Fibroblast of pulmonary artery (primary cell): ENCODE measurements at regions not wholly inside any gene's neighbourhood (a gene's known extent, or its start where the extent isn't known, plus 50 kb on each side); places are given as distances from the start of the nearest gene placed in this dataset.

Experiments used
- DNase-seq: peaks from one replicate; pipeline ENCODE4 v3.0.0-alpha.2; 2010; ENCODE audit warnings: low read depth
- H3K4me3 ChIP-seq: replicated peaks from 2 replicates; pipeline ENCODE4 v1.5.1; 2011; ENCODE audit warnings: low read depth, mild to moderate bottlenecking, control low read depth, low read length, moderate library complexity
- TF ChIP-seq, protein P1 (sequence below): IDR thresholded peaks from 2 replicates; pipeline ENCODE4 v1.5.1; 2011; ENCODE audit warnings: mild to moderate bottlenecking, control low read depth, low read length, inconsistent platforms; ENCODE audit errors: missing control alignments

DNA sequence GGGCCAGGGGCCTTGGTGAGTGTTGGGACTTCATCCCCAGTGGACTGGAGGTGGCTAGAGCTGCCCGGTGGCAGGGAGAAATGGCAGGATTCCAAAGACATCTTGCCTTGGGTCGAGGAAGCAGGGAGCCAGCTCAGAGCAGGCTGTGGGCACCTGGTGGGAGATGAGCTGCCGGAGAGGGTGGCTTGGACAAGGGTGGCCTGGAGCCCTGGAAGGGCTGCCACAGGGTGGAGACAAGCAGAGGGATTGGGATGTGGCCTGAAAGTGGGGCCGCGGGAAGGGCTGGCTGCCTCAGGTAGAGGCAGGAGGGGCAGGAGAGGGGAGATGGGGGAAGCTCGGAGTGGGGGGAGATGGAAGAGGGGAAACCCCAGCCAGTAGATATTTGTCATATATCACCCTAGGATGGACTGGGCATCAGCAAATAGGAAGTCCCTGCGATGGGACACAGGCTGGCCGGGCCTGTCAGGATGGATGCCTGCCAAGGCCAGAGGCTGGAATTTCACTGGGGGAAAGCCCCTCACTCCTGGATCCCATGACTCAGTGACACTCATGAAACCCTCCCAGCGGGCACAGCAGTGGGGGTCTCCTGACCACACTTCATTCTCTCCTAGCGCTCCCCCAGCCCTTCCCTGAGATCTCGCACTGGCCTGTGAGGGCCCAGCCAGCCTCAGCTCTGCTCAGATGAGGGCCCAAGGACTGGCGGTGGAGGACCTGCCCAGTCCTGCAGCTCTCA is 72.0 kb upstream of the SHISAL1 start:
- DNase-seq = no peak
- TF ChIP-seq, protein P1, sequence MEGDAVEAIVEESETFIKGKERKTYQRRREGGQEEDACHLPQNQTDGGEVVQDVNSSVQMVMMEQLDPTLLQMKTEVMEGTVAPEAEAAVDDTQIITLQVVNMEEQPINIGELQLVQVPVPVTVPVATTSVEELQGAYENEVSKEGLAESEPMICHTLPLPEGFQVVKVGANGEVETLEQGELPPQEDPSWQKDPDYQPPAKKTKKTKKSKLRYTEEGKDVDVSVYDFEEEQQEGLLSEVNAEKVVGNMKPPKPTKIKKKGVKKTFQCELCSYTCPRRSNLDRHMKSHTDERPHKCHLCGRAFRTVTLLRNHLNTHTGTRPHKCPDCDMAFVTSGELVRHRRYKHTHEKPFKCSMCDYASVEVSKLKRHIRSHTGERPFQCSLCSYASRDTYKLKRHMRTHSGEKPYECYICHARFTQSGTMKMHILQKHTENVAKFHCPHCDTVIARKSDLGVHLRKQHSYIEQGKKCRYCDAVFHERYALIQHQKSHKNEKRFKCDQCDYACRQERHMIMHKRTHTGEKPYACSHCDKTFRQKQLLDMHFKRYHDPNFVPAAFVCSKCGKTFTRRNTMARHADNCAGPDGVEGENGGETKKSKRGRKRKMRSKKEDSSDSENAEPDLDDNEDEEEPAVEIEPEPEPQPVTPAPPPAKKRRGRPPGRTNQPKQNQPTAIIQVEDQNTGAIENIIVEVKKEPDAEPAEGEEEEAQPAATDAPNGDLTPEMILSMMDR = no peak
- no peak overlapping the region for H3K4me3 ChIP-seq

DNA sequence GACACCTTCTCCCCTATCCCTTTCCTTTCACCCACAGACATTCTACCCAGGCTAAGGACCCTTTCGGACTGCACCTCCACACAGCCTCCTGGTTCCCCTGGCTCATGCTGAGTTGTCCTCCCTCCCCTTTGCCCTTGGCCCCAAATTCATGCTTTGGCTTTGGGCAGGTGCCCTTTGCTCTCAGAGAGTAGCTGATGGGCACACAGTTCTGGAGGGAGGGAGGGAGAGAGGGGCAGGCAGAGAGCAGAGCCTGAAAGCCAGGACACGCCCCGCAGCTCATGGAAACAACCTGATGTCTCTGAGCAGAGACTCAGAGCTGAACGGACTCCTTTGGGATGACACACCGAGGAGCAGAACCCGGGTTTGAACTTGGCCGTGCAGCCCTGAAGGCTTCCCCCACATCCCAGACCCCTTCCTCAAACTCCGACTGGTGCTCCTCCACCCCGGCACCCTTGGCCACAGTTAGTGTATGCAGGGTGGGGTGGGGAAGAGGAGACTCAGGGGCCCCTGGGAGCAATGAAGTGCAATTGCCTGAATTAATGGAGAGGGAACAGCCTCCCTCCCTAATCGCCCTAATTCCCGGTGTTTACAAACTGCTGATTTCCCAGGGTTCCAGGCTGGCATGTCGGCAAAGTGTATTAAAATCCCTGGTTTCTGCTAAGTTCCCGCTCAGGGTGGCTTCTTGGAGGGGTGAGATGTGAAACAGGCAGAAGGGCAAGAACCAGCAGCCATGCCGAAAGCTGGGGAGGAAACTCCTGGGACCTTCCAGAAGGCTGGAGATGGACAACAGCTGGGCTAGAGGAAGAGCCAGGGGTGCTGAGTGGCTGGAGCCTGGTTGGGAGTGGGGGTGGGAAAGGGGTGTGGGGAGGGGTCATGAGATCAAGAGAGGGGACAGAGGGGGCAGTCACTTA is 71.2 kb upstream of the SHISAL1 start:
- TF ChIP-seq, protein P1 = no peak
- no peak overlapping the region for H3K4me3 ChIP-seq

DNA sequence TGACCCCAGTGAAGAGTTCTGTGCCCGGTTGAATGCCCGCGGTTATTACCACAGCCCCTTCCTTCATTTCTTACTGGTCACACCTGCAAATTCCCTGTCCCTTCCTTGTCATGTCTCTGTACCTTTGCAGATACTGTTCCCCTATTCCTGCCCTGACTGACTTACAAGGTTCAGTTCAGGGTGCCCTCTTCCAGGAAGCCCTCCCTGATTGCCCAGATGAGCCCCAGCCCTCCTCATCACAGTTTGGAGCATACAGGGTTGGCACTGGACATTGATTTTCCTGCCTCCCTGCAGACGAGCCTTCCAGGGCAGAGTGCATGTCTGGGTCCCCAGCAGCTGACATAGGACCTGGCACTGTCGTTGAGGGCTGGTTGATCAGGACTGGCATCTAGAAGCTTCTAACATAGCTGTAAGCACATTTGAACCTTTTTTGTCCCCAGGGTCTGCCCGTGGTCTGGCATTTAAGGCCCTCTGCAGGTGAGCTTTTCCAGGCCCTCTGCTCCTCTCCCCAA is 70.4 kb upstream of the SHISAL1 start:
- H3K4me3 ChIP-seq = no peak overlapping the region

More for the DNA sequence above, 71.2 kb upstream of the SHISAL1 start:
- DNase-seq = no peak

DNA sequence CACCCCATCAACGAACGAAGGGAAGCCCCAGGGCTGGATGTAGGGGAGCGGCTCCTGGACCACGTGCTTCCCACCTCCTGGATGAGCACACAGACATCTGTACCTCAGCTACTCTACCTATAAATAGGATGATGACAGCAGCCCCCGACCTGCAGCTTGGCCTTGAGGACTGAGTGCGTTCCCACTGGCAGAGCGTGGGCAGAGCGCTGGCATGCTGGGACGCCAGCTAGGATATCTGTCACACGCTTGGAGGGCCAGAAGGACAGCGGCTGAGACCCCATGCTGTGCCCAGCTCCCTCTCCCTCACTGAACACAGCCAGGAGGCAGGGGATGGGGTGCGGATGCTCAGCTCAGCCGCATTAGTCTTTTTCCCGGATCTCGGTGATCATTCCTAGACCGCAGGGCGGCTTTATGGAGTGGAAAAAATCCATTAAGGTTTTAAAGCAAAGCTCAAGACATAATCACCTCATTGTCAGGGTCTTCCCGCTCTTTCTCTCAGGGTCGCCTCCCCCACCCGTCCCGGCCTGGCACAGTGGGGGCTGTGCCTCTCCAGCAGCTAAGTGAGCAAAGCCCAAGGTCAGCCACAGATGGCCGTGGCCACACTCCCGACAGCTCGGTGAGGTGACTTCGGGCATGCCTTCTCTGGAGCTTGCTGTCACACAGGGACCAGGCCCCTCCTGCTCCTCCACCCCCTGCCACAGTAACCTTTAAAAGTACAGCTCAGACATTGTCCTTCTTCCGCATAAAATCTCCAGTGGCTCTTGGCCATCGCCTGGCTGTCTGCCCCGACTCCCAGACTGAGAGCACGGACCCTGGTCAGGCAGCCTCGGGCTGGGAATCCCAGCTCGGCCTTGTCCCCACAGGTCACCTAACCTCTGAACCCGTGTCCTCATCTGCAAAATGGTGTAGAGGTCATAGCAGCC is 69.6 kb upstream of the SHISAL1 start:
- no peak for DNase-seq
- H3K4me3 ChIP-seq = no peak overlapping the region
- TF ChIP-seq, protein P1 = no peak

More for the DNA sequence above, 70.4 kb upstream of the SHISAL1 start:
- TF ChIP-seq, protein P1 = no peak
- DNase-seq = no peak

DNA sequence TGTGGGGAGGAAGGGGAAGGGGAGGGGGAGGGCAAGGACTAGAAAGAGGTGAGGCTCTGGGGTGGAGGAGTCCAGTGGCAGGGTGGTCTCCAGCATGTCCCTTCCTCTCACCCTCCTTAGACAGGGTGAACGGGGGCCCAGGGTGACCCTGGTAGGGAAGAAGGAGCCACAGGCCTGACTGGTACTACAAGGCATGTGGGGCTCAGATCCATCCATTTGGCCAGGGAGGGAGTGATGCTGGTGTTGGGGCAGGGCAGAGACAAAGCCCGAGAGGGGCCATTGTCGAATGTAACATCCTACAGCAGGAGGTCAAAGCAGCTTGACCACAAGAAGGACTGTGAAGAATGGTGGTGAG is 69.0 kb upstream of the SHISAL1 start:
- no peak overlapping the region for H3K4me3 ChIP-seq
- TF ChIP-seq, protein P1 = no peak
- DNase-seq = no peak

DNA sequence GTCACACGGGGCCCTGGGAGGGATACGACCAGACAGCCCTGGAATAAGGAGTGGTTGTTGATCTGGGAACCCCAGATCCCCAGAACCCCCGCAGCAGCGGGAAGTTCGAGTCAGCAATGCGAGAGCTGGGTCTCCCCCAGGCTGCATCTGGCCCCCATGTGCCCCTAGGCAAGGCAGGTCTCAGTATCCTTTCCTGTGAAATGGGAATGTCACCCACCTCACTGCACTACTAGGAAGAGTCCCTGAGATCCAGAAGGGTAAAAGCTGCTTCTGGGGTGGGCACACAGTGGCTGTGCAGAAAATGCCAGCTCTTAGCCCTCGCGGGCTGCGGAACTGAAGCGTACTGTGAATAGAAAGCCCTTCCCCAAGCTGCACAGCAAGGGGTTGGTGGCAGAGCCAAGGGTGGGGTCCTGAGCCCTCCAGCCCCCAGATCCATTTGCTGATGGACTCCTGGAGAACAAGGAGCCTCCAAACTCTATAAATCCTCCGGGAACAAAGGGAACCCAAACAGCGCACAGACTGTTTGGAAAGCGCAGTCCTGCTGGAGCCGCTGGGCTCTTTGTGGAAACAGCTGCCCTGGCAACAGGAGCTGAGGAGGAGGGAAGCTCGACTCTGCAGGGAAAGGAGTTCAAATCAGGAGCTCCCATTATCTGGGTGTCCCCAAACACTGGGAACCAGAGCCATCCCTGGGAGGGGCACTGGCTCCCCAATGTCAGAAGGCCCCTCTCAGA is 68.2 kb upstream of the SHISAL1 start:
- TF ChIP-seq, protein P1 = no peak
- DNase-seq = no peak
- H3K4me3 ChIP-seq = no peak overlapping the region
